Nephron (organoid): ENCODE measurements at regions not wholly inside any gene's neighbourhood (a gene's known extent, or its start where the extent isn't known, plus 50 kb on each side); places are given as distances from the start of the nearest gene placed in this dataset.
A peak's percentile ranks its signal among the peaks of the same experiment; 100 is the strongest.

Experiments
- H3K27ac Mint-ChIP-seq, 3 experiments: 2 replicates each; pipeline ENCODE4 v1.8.0; 2020; ENCODE audit warnings: mixed read lengths in 3 of 3, mild to moderate bottlenecking in 2 of 3, moderate library complexity in 1 of 3
- H3K27me3 Mint-ChIP-seq: 2 replicates; pipeline ENCODE4 v1.8.0; 2021; ENCODE audit warnings: low read depth, mild to moderate bottlenecking, moderate library complexity, mixed read lengths
- H3K36me3 Mint-ChIP-seq: 2 replicates; pipeline ENCODE4 v1.8.0; 2020; ENCODE audit warnings: low read depth, mixed read lengths
- H3K4me1 Mint-ChIP-seq: 2 replicates; pipeline ENCODE4 v1.8.0; 2020; ENCODE audit warnings: mixed read lengths
- H3K4me3 Mint-ChIP-seq, 3 experiments: 2 replicates each; pipeline ENCODE4 v1.8.0; 2020; ENCODE audit warnings: mild to moderate bottlenecking in 3 of 3, mixed read lengths in 3 of 3, moderate library complexity in 2 of 3
- H3K9me3 Mint-ChIP-seq: 2 replicates; pipeline ENCODE4 v1.8.0; 2020; ENCODE audit warnings: mixed read lengths
- TF ChIP-seq, protein P1 (sequence below), 3 experiments: fragments of 200-600 bp; sonication (generic); IDR thresholded peaks; one replicate each; pipeline ENCODE4 v1.5.0; 2021; ENCODE audit warnings: antibody characterized with exemption in 3 of 3; ENCODE audit not compliant: unreplicated experiment in 3 of 3

DNA sequence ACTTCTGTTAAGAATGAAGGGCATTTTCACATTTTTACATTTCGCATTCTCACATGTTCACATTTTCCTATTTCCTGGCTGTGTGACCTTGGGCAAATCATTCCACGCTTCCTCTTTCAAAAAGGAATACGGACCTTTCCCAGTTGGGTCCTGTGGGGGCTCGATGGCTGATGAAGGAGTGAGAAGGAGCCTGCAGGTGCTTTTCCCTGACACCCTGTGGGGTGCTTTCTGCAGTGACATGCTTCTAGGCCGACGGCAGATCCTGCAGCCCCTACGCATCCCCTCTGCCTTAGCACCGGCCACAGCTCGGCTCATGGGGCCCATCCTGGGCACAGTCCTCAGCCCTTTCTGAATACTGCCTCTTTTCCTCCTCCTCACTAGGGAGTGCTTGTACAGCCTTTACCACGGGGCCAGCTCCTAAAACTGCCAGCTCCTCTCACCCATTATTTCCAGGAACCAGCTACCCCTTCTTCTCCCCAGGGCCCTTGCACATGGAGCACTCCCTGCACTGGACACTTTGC, 91.0 kb downstream of the FOXL1 start:
- peaks cover 64% of the 10 kb centered on the region for H3K4me1 Mint-ChIP-seq
- peak overlapping the region in 2 of 3 experiments; percentile 57 to 81 for H3K27ac Mint-ChIP-seq
- peaks cover 7% of the 10 kb centered on the region for H3K9me3 Mint-ChIP-seq
- TF ChIP-seq, protein P1, sequence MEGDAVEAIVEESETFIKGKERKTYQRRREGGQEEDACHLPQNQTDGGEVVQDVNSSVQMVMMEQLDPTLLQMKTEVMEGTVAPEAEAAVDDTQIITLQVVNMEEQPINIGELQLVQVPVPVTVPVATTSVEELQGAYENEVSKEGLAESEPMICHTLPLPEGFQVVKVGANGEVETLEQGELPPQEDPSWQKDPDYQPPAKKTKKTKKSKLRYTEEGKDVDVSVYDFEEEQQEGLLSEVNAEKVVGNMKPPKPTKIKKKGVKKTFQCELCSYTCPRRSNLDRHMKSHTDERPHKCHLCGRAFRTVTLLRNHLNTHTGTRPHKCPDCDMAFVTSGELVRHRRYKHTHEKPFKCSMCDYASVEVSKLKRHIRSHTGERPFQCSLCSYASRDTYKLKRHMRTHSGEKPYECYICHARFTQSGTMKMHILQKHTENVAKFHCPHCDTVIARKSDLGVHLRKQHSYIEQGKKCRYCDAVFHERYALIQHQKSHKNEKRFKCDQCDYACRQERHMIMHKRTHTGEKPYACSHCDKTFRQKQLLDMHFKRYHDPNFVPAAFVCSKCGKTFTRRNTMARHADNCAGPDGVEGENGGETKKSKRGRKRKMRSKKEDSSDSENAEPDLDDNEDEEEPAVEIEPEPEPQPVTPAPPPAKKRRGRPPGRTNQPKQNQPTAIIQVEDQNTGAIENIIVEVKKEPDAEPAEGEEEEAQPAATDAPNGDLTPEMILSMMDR (IDR thresholded peaks at IDR 0.05; ENCODE audit: unreplicated experiment in 3 of 3), result no peak
- H3K36me3 Mint-ChIP-seq, result peaks cover 4% of the 10 kb centered on the region
- H3K27me3 Mint-ChIP-seq, result peaks cover 58% of the 10 kb centered on the region
- peak overlapping the region in 1 of 3 experiments; percentile 3 for H3K4me3 Mint-ChIP-seq

- peak overlapping the region; percentile 36 to 81 (median 57) for H3K27ac Mint-ChIP-seq
- H3K36me3 Mint-ChIP-seq, result peaks cover 4% of the 10 kb centered on the region
- peaks cover 55% of the 10 kb centered on the region for H3K27me3 Mint-ChIP-seq
- H3K4me1 Mint-ChIP-seq, result peaks cover 59% of the 10 kb centered on the region
- TF ChIP-seq, protein P1 (IDR thresholded peaks at IDR 0.05; ENCODE audit: unreplicated experiment in 3 of 3), result no peak
- peaks cover 4% of the 10 kb centered on the region for H3K9me3 Mint-ChIP-seq
- H3K4me3 Mint-ChIP-seq, result peak overlapping the region in 1 of 3 experiments; percentile 45
These were observed 91.8 kb downstream of the FOXL1 start for GRCh38 chr16:86669937-86670749.

DNA sequence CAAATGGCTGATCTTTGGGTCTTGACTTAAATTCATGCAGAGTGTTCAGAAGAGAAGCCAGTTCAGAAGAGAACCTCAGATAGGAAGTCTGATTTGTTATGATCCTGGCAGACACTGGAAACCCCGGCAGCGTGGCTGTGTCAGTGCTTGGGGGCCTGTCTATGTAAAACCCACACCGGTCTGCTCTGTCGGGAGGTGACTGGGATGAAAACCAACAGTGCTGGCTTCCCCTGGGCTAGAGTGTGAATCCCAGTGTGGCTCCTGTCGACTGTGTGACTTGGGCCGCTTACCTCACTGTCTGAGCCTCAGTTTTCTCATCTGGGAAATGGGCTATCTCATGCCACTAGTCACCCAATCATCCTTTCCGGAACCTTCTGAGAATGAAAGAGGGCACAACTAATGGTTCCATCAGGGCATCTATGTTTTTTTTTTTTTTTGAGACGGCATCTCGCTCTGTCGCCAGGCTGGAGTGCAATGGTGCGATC, 92.4 kb downstream of the FOXL1 start:
- H3K4me3 Mint-ChIP-seq, result peak overlapping the region in 1 of 3 experiments; percentile 4
- TF ChIP-seq, protein P1 (IDR thresholded peaks at IDR 0.05; ENCODE audit: unreplicated experiment in 3 of 3), result no peak
- H3K27me3 Mint-ChIP-seq, result peaks cover 55% of the 10 kb centered on the region
- H3K27ac Mint-ChIP-seq, result peak overlapping the region; percentile 36 to 80 (median 75)
- peaks cover 59% of the 10 kb centered on the region for H3K4me1 Mint-ChIP-seq
- peaks cover 4% of the 10 kb centered on the region for H3K36me3 Mint-ChIP-seq
- H3K9me3 Mint-ChIP-seq, result peaks cover 4% of the 10 kb centered on the region

- Mint-ChIP-seq H3K9me3 (peaks cover 4% of the 10 kb centered on the region), H3K4me1 (peaks cover 51% of the 10 kb centered on the region), H3K4me3 (peak overlapping the region in 2 of 3 experiments; percentile 39 to 44), H3K27ac (peak overlapping the region; percentile 66 to 82 (median 80)), H3K27me3 (peaks cover 48% of the 10 kb centered on the region), H3K36me3 (peaks cover 4% of the 10 kb centered on the region)
- TF ChIP-seq, protein P1 (IDR thresholded peaks at IDR 0.05; ENCODE audit: unreplicated experiment in 3 of 3), result no peak
These were observed 93.3 kb downstream of the FOXL1 start for GRCh38 chr16:86671486-86672178.

DNA sequence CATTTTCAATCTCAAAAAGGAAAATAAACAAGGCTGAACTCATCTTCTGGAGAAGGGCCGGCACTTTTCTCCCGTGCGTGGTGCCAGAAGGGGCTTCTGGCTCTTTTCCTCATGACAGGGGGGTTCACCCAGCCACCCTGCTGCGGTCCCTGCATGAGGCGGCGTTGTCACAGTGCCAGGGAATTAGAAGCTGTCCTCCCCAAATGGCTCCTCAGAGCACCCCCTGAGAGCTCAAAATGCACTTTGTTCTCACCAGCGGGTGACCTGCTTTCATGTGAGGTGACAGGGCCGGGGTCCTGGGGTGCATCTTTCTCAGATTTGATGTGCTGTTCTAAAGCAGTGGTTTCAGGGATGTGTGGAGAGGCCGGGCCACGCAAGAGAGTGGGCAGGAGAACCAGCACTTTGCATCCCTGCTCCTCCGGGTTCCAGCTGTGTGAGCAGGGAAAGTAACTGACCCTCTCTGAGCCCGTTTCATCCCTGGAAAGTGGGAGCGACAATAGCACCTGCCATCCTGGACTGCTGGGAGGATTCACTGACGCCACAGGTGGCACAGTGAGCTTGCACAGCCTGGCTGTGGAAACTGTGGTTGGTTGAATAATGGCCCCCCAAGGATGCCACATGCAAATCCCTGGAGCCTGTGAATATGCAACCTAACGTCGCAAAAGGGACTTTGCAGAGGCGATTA, 94.0 kb downstream of the FOXL1 start:
- Mint-ChIP-seq H3K27me3 (peaks cover 44% of the 10 kb centered on the region), H3K4me1 (peaks cover 44% of the 10 kb centered on the region), H3K27ac (peak overlapping the region; percentile 66 to 82 (median 80)), H3K4me3 (peak overlapping the region in 2 of 3 experiments; percentile 10 to 11), H3K9me3 (peaks cover 4% of the 10 kb centered on the region), H3K36me3 (peaks cover 4% of the 10 kb centered on the region)
- TF ChIP-seq, protein P1 (IDR thresholded peaks at IDR 0.05; ENCODE audit: unreplicated experiment in 3 of 3), result no peak
